Umbilical cord (tissue), 1 donor: ENCODE measurements at regions not wholly inside any gene's neighbourhood (a gene's known extent, or its start where the extent isn't known, plus 50 kb on each side); places are given as distances from the start of the nearest gene placed in this dataset.

Experiments used
- DNase-seq: peaks from one replicate; pipeline ENCODE4 v3.0.0-alpha.2; 2015; ENCODE audit warnings: low spot score

DNA sequence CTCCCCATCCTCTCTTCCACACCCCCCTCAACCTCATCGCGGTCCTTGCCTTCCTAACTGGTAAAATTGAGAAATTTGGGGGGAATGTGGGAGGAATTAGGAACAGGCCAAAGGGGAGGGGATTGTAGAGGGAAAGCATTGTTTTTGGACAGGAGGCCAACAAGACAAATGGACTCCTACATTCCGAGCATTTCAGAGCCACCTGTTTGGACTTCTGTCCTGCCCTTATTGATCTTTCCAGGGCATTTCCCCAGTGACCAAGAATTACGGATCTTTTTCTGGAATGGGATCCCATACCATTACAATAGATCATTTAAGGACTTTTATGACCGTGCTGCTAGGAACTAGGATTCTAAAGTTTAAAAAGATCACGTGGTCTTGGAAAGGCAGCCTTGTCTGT, 221.3 kb upstream of the ASIC2 start:
- no peak for DNase-seq

DNA sequence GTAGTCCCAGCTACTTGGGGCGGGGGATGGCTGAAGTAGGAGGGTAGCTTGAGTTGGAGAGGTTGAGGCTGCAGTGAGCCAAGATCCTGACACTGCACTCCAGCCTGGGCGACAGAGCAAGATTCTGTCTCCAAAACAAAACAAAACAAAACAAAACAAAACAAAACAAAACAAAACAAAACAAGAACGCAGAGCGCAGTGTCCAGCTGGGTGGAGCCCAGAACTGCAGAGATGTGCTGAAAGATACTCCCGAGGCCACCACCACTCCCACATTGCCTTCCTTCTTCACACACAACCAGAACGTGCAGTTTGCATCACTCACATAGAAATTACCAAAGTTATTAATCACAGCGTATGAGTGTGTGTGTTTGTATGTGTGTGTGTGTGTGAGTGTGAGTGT, 222.9 kb upstream of the ASIC2 start:
- DNase-seq = no peak

DNA sequence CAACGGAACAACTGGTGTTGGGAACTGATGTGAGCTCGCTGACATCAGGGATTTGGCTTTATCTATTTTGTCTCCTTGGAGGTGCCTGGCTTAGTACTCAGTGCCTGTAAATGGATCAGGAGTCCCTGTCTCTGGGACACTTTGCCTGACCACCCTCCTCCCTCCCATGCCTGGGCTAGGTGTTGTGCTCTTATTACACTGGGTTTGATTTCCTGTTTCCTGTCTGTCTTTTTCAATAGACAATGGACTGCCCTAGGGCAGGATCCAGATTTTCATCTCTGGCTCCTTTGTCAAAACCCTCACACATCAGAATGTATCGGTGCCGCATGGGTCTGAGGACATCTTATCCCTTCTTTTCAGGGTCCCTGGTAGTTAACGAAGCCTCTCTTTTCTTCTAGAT, 223.6 kb upstream of the ASIC2 start:
- DNase-seq = no peak

DNA sequence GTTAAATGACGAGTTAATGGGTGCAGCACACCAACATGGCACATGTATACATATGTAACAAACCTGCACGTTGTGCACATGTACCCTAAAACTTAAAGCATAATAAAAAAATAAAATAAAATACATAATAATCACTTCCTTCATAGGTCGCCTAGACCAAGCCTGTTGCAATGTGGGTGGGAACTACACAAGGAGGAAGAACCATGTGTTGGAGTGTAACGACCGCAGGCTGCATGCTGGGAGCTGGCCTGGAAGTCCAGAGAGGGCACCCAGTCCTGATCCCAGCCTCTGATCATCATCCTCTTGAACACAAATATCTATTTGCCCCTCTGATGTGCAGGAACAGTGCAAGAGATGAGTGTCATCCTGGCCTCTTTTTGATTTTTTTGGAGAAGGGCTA, 224.7 kb upstream of the ASIC2 start:
- no peak for DNase-seq

DNA sequence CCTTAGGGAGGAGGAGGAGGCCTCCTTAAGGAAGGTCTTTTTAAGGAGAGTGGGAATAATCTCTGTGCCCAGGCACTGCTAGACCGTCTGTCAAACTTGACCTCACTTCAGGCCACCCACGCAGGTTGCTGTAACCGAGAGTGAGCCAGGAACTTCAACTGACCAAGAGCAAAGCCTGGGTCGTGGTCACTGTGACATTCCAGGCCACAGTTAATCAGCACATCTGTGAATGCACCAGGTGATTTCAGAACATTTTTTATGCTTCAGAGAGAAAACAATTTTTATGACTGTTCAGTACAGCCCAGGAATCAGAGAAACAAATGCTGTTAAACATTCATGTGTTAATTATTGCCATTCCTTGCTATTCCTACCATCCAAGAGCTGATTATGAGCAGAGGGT, 226.6 kb upstream of the ASIC2 start:
- no peak for DNase-seq

DNA sequence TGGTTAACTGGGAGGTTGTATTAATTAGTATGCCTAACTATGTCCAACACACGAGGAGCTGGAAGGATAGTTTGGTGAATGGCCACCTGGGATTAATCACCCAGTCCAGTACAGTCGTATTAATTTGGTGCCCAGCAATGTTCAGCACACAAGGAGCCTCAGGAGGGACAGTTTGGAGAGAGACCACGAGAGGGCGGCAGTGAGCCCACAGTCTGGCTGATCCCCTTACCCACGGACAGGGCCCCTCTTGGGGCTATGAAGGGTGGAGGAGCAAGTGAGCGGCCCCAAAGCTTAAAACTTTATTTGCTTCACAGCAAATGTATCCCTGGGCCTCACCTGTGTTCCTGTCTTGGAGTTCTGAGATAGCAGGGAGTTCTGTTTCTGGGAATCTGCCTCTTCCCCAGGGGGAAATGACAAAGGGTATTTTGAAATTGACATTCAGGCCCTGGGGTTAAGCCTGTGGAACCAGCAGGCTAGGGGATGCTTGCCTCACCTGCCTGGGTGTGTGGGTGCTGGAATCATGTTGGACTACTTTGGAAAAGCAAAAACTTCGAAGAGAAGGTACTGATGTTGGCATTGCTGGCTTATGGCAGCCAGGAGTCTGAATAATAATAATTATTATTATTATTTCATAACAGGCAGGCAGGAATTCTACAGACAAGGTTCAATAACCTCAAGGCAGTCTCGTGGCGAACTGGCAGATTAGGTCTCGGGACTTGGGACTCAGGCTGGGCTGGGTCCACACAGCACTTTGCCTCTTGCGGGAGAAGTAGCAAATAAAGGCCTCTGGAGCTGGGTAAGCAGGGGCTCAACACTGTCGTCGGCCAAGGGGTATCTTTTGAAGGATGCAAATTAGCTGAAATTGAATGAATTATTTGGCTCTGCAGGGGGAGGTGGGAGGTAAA, 227.6 kb upstream of the ASIC2 start:
- peak; percentile 4 for DNase-seq

DNA sequence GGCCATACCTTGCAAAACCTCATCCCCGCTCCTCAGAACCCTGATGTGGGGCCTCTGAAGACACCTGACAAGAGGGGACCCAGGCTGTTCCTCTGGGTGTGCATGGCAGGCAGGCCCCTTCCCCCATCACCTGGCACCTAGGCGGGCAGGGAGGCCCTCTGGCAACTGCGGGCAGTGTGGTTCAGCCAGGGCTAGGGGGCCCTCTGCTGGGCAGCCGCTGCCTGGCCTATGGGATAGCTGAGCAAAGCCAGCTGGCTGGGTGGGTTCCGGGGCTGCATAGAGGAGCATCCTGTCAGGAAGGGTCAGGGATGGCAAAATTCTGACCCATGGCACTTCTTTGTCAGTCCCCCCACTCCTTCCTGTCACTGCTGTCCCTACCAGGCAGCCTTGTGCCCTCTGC, 228.7 kb upstream of the ASIC2 start:
- no peak for DNase-seq

DNA sequence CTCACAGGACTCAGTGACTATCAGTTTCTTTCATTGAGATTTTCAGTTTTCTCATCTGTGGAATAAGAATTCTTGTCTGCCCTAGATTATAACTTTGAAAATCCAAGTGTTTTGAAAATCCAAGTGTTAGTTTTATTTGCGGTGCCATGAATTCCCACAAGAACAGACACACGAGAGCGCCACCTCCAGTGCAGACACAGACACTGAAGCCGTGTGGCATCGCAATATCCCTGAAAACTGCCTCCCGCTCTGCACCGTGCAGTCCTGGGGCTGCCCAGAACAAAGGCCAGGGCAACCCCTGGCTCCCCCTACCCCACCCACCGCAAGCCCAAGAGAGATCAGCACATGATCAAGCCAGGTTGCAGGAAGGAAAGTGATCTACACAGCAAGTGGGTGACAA, 229.5 kb upstream of the ASIC2 start:
- no peak for DNase-seq

DNA sequence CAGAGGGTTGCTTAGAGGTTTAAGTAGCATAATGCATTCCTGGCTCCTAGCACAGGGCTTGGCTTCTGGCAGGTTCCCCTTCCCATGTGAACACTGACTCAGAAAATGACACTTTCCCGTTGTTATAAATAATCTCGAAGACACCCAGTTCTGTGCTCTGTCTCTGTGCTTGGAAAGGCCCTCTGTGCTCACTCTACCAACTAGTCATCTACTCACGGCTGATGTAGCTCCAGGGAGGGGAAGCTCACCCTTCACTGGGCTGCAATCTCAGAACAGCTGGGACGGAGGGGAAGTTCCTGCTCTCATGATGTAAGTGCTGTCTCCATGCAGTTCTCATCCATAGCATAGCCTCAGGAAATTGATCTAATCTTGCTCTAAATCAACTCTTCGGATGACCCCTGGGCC, 230.5 kb upstream of the ASIC2 start:
- DNase-seq = peak; percentile 13

DNA sequence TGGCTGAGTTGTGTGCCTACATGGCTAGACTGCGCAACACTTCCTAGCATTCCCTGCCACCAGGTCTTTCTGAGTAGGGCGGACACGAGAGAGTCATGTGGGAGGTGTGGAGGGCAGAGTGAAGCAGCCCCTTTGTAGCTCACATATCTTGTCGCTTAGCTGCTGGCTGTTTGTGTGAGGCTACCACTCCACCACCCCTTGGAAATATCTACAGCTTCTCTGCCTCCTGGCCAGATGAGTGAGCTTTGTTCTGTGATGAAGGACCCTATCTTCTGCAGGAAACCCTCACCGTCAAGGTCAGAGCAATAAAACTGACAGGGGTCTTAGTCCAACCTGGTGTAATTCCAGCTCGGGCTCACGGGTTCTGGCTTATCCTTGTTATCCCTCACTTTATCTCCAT, 232.1 kb upstream of the ASIC2 start:
- DNase-seq = no peak

DNA sequence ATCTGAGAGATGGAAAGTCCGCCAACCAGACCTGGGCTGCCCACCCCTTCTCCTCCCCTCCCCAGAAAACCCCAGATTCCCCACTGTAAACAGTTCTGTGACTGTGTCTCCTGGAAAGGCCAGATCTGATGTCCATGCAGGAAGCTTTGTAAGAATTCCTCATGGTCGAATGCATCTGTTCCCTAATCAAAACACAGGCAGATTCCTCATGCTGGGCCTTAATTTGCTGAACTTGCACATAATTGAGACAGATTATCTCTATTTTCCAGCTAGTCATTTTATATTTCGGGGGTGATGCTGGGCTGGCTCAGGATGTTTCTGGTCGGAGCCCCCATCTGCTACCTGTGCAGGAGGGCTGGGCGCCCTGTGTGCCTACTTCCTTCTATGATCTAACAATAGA, 233.6 kb upstream of the ASIC2 start:
- DNase-seq = no peak

DNA sequence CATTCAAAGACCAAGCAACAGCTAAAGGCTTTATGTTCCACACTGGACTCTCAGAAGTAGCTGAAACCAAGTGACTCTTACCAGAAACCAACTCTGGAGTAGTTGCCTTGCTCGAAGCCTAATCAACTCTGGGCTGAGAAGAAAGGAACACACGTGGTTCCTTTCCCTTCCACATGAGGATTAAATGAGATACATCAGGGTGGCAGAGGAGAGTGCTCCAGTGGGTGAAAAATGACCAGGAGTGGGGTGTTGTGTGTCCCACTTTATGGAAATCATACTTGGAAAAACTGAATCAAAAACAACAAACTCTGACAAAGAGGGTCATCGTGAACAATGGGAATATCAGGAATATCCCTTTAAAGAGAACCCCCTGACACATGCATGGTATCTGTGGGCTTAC, 234.2 kb upstream of the ASIC2 start:
- no peak for DNase-seq

DNA sequence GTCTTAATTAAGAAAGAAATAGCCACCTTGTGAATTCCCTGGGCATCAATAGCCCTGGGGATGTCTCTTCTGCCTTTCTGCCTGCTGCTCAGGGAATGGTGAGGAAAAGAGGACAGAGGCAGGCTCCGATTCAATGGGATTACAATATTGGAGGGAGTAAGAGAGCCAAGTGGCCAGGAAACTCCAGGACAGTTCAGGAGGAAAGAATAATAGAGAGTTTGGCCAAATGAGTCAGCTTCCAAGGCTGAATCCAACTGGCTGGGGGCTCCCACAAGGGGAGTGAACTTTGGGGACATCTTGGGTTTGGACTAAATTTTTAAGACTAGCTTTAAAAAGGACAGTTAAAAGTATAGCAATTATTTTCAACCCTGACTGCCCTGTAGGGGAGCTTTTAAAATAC, 235.8 kb upstream of the ASIC2 start:
- DNase-seq = no peak

DNA sequence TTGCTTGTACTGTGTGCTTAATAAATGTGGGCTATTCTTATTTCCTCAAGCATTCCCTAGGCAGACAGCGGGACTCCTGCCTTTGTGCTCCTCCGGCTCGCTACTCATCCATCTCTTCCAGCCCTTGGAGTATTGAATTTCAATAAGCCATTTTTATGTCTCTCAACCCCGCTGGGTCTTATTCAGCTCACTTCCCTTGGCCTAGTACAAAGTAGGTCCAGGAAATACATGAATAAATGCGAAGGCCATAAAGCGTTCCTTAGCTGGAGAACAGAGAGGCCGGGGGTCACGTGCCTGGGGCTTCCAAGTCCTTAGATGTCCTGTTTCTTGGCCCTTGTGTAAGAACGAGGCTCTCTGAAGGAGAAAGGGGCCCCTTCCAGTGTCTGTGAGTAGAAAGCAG, 236.7 kb upstream of the ASIC2 start:
- no peak for DNase-seq

DNA sequence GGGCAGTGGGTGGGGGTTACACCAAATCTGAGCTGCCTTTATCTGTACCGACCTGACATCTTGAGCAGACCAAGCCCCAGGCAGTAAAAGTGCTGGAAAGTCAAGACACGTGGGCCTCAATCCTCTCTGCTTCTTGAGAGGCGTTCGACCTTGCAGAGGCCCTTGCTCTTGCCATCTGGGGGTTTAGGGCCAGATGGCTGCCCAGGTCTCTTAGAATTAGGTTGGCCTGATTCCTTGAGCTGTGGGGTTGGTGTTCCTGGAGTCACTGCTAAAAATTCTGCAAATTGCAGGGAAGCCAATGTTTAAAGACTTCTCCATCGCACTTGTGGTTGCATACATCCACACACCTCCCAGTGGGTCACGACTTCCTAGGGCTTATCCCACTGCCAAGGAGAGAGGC, 238.2 kb upstream of the ASIC2 start:
- no peak for DNase-seq

DNA sequence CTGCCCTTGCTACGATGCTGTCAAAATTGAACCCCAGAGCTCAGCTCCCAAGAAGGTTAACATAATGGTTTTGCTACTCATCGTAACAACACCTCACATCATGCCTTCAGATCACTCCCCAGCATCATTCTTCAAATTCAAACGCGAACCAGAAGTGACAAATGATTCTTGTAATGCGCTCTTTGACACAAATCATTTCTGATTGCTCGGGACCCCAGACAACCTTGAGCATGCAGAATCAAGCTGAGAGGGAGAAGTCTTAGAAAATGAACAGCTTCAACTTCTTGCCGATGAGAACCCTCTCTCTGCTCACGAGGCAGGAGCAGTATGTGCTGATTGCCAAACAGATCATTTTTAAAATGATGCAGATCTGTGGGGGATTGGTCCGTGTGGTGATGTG, 241.0 kb upstream of the ASIC2 start:
- no peak for DNase-seq

DNA sequence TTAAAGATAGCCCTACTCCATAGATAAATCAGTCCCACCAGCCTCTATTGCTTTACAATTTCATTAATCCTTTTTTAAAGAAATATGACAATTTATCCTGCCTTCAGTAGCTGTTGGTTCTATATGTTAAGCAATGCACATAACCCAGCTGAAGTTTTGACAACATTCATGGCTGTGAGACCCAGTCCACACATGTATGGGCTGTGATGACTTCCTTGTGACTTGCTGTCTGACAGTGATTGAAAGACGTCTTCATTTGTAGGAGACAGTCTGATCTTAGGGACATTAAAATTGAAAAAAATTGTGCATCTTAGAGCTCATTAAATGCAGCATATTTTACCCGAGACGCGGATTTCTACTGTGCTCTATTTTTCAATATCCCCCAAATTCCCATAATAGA, 252.0 kb upstream of the ASIC2 start:
- DNase-seq = no peak

DNA sequence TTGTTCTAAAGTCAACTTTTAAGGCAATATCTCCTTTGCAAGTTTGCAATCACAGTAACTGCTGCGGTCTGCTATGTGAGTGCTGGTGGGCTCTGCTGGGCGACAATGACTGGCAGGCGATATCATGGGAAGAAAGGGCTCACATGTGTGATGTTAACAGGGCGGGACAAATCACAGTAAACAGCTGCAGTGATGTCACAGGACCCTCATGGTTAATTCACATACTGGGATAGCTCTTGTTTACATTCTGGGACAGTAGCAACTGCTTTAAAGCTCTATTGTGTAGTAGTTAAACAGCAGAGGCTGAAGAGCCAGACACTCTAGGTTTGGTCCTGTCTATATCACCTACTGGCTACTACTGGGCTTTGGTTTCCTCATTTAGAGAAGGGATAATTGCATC, 257.2 kb upstream of the ASIC2 start:
- DNase-seq = no peak

DNA sequence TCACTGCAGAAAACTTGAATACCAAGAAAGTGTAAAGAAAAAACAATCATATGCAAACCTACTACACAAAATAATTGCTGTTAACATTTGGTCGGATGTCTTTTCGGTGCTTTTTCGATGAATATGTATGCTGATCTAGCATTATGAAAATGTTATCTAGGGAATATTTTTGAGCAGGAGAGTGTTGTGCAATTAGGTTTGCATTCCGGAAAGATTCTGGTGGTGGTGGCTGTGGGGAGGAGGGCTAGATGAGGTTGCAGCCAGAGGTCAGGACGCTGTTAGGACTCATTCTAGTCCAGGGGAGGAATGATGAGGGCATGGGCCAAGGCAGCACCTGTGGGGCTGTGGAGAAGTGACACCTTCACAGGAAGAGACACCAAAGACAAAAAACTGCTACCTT, 258.0 kb upstream of the ASIC2 start:
- no peak for DNase-seq

DNA sequence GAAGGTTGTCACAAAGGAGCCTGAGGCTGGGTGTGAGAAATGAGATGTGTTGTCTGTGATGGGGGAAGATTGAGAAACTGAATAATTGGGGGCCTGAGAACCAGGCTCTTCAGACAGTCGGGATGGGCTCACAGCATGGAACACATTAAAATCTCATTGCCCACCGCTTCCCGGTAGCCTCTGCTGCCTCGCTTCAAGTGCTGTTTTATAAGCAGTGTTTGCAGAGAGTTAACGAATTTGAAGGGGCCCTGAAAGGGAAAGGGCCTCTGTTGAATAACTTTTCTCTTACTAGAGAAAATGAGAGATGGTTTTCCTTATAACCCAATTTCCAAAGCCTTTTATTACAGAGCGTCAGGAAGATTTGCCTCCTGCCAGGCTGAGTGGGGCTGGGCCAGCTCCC, 258.8 kb upstream of the ASIC2 start:
- DNase-seq = no peak

DNA sequence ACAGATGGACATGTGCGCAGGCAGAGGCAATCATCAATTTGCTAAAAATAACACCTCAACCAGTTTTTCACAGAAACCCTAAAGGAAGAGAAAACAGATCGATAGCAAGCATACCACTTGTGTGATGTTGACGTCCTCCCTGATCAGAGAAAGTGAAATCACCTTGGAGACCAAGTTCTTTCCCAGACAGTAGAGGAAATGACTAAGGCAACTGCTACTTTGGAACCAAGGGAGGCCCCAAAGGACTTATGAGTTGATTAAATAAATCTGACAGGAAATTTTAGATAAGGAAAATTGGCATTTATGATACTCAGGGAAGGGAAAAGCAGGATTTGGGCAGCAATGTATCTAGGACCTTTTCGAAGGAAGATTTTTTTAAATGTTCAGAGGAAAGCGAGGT, 267.1 kb upstream of the ASIC2 start:
- DNase-seq = no peak

DNA sequence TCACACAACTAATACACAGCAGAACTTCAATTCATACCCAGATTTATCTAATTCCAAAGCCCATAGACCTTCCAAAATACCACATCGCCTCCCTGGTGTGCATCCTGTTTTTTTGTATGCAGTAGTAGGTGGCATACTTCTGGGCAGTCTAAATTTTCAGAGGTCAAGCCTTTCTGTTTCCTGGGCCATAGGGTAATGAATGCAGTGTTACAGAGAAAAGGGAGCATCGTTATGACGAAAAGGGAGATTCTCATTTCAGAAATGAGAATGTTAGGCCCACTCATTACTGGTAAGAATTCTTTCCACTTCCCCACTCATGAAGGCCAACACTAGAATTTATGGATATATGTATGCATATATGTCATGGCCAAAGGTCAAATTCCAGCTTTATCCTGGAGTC, 267.8 kb upstream of the ASIC2 start:
- DNase-seq = no peak

DNA sequence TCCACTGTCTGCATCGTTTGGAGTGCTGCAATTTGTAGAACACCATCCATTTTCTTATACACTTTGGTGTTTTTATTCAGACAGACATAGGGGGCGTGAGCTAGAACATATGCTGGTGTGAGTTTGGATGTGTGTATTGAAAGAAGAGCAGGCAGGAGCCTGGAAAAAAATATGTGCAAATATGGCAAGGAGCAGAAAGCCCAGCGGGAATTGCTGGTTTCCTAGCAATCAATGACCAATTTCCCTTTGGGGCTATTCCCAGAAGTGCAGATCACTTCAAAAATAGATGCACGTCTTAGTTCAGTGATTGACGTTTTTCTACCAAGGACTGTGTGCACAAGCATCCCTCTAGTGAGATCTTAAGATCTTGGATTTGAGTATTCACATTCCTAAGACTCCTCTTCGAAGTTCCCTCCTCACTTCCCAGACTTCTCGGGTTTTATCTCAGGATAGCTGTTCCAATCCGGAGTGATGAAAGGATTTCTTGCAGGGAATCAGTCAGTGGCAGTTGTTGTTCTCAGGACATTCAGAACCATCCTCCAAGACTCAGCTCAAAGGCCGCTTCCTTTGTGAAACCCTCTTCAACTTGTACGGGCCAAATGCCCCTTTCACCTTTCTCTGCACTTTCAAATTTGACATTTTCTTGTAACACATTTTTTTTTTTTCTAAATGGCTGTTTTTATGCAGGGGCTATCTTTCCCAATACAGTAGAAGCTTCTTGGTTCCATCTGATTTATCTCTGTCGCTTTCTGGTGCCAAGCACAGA, 268.7 kb upstream of the ASIC2 start:
- DNase-seq = peak; percentile 7
